ENCODE measurements at regions not wholly inside any gene's neighbourhood (a gene's known extent, or its start where the extent isn't known, plus 50 kb on each side); places are given as distances from the start of the nearest gene placed in this dataset.

GRCh38 chr2:21916934-21917522 is 793.3 kb downstream of the TDRD15 start:
- peak; percentile 1 to 15 for DNase-seq (ENCODE audit: low read depth in 1 of 2, low spot score in 1 of 2)

GRCh38 chr2:21920721-21921120 is 797.0 kb downstream of the TDRD15 start:
- in situ Hi-C loops (cut with HindIII; ENCODE audit: low pct_unique_long_range_greater_than_20kb, low sequenced_read_pairs), result no loop called here
- TF ChIP-seq JUND (IDR thresholded peaks at IDR 0.05; ENCODE audit: low read depth), result no peak
- no peak for DNase-seq (ENCODE audit: low read depth in 1 of 2, low spot score in 1 of 2)

More at GRCh38 chr2:21916934-21917522, 793.3 kb downstream of the TDRD15 start:
- no peak for TF ChIP-seq JUND (IDR thresholded peaks at IDR 0.05; ENCODE audit: low read depth)
- in situ Hi-C loops (cut with HindIII; ENCODE audit: low pct_unique_long_range_greater_than_20kb, low sequenced_read_pairs), result no loop called here

- no peak for TF ChIP-seq JUND (IDR thresholded peaks at IDR 0.05; ENCODE audit: low read depth)
- in situ Hi-C loops (cut with HindIII; ENCODE audit: low pct_unique_long_range_greater_than_20kb, low sequenced_read_pairs), result no loop called here
- no peak for DNase-seq (ENCODE audit: low read depth in 1 of 2, low spot score in 1 of 2)
Observed at GRCh38 chr2:21924640-21925285, 801.0 kb downstream of the TDRD15 start.

- no peak for DNase-seq (ENCODE audit: low read depth in 1 of 2, low spot score in 1 of 2)
- TF ChIP-seq JUND (IDR thresholded peaks at IDR 0.05; ENCODE audit: low read depth), result no peak
- in situ Hi-C loops (cut with HindIII; ENCODE audit: low pct_unique_long_range_greater_than_20kb, low sequenced_read_pairs), result no loop called here
Observed at GRCh38 chr2:21928292-21928691, 804.5 kb downstream of the TDRD15 start.

GRCh38 chr2:21930226-21930625 is 806.5 kb downstream of the TDRD15 start:
- DNase-seq (ENCODE audit: low read depth in 1 of 2, low spot score in 1 of 2), result no peak
- in situ Hi-C loops (cut with HindIII; ENCODE audit: low pct_unique_long_range_greater_than_20kb, low sequenced_read_pairs), result no loop called here
- no peak for TF ChIP-seq JUND (IDR thresholded peaks at IDR 0.05; ENCODE audit: low read depth)

GRCh38 chr2:21939967-21940366 is 816.2 kb downstream of the TDRD15 start:
- no peak for DNase-seq (ENCODE audit: low read depth in 1 of 2, low spot score in 1 of 2)
- no peak for TF ChIP-seq JUND (IDR thresholded peaks at IDR 0.05; ENCODE audit: low read depth)
- in situ Hi-C loops (cut with HindIII; ENCODE audit: low pct_unique_long_range_greater_than_20kb, low sequenced_read_pairs), result no loop called here

- in situ Hi-C loops (cut with HindIII; ENCODE audit: low pct_unique_long_range_greater_than_20kb, low sequenced_read_pairs), result no loop called here
- DNase-seq (ENCODE audit: low read depth in 1 of 2, low spot score in 1 of 2), result no peak
- TF ChIP-seq JUND (IDR thresholded peaks at IDR 0.05; ENCODE audit: low read depth), result no peak
Observed at GRCh38 chr2:21944536-21944935, 820.8 kb downstream of the TDRD15 start.

GRCh38 chr2:21945658-21946057 is 821.9 kb downstream of the TDRD15 start:
- DNase-seq (ENCODE audit: low read depth in 1 of 2, low spot score in 1 of 2), result no peak

GRCh38 chr2:21947046-21947445 is 823.3 kb downstream of the TDRD15 start:
- no peak for DNase-seq (ENCODE audit: low read depth in 1 of 2, low spot score in 1 of 2)
- TF ChIP-seq JUND (IDR thresholded peaks at IDR 0.05; ENCODE audit: low read depth), result no peak
- in situ Hi-C loops (cut with HindIII; ENCODE audit: low pct_unique_long_range_greater_than_20kb, low sequenced_read_pairs), result no loop called here

More at GRCh38 chr2:21945658-21946057, 821.9 kb downstream of the TDRD15 start:
- in situ Hi-C loops (cut with HindIII; ENCODE audit: low pct_unique_long_range_greater_than_20kb, low sequenced_read_pairs), result no loop called here
- TF ChIP-seq JUND (IDR thresholded peaks at IDR 0.05; ENCODE audit: low read depth), result no peak

- in situ Hi-C loops (cut with HindIII; ENCODE audit: low pct_unique_long_range_greater_than_20kb, low sequenced_read_pairs), result no loop called here
Observed at GRCh38 chr2:21966139-21966538, 842.4 kb downstream of the TDRD15 start.

GRCh38 chr2:21970971-21971370 is 847.2 kb downstream of the TDRD15 start:
- in situ Hi-C loops (cut with HindIII; ENCODE audit: low pct_unique_long_range_greater_than_20kb, low sequenced_read_pairs), result no loop called here
- DNase-seq (ENCODE audit: low read depth in 1 of 2, low spot score in 1 of 2), result no peak

More at GRCh38 chr2:21966139-21966538, 842.4 kb downstream of the TDRD15 start:
- TF ChIP-seq JUND (IDR thresholded peaks at IDR 0.05; ENCODE audit: low read depth), result no peak
- no peak for DNase-seq (ENCODE audit: low read depth in 1 of 2, low spot score in 1 of 2)

GRCh38 chr2:21972586-21972985 is 848.8 kb downstream of the TDRD15 start:
- no peak for TF ChIP-seq JUND (IDR thresholded peaks at IDR 0.05; ENCODE audit: low read depth)
- DNase-seq (ENCODE audit: low read depth in 1 of 2, low spot score in 1 of 2), result no peak
- in situ Hi-C loops (cut with HindIII; ENCODE audit: low pct_unique_long_range_greater_than_20kb, low sequenced_read_pairs), result no loop called here

More at GRCh38 chr2:21970971-21971370, 847.2 kb downstream of the TDRD15 start:
- TF ChIP-seq JUND (IDR thresholded peaks at IDR 0.05; ENCODE audit: low read depth), result no peak

GRCh38 chr2:21981127-21981526 is 857.4 kb downstream of the TDRD15 start:
- no peak for TF ChIP-seq JUND (IDR thresholded peaks at IDR 0.05; ENCODE audit: low read depth)
- no peak for DNase-seq (ENCODE audit: low read depth in 1 of 2, low spot score in 1 of 2)
- in situ Hi-C loops (cut with HindIII; ENCODE audit: low pct_unique_long_range_greater_than_20kb, low sequenced_read_pairs), result no loop called here
